H1 (cell line): ENCODE measurements at regions not wholly inside any gene's neighbourhood (a gene's known extent, or its start where the extent isn't known, plus 50 kb on each side); places are given as distances from the start of the nearest gene placed in this dataset.

ENCODE experiments used
- ATF2 ChIP-seq: IDR thresholded peaks from 2 replicates; pipeline ENCODE4 v1.6.1; 2012; ENCODE audit warnings: low read length, inconsistent platforms
- CHD1 ChIP-seq: IDR thresholded peaks from 2 replicates; pipeline ENCODE4 v1.6.1; 2012; ENCODE audit warnings: low read depth, low read length, improper control_type of control experiment
- MAFK ChIP-seq: IDR thresholded peaks from 2 replicates; pipeline ENCODE4 v1.6.1; 2012; ENCODE audit warnings: low read depth, mild to moderate bottlenecking, improper control_type of control experiment, low read length
- SP2 ChIP-seq: IDR thresholded peaks from 2 replicates; pipeline ENCODE4 v1.6.1; 2012; ENCODE audit warnings: mild to moderate bottlenecking, low read length, inconsistent platforms
- TF ChIP-seq, protein P1 (sequence below): IDR thresholded peaks from 2 replicates; pipeline ENCODE4 v1.6.1; 2011; ENCODE audit warnings: low read depth, mild to moderate bottlenecking, low read length; ENCODE audit not compliant: insufficient read depth

DNA sequence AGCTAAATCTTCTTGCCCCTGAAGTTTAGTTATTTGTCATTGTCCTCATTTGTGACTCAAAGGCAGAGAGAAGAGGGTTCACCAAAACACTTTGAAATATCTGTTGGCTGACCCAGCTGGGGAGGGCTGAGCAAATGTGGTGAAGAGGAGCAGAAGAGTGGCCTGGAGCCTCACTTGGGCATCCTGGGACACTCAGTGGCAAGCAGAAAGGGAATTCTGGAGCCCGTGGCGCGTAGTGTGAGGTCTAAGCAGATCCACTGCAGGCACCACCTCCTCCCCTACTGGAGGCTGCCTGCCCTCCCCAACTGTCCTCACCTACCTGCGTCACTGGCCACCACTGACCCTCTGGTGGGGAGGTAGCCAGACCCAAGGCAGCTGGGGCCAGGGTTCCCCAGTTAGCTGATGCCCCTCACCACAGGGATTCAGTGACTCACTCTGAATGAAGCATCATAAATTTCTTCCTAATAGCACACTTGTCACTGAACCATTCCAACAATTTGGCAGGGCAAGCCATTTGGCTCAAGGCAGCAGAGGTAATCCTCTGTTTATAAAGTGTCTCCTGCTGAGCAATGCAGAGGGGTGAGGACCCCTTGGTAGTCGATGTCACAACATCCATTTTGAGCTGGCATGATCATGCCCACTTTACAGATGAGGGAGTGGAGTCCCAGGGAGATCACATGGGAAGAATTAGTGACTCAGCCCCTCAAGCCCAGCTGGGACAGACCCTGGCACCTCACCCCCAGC is 80.3 kb downstream of the NENF start (continued):
- TF ChIP-seq, protein P1, sequence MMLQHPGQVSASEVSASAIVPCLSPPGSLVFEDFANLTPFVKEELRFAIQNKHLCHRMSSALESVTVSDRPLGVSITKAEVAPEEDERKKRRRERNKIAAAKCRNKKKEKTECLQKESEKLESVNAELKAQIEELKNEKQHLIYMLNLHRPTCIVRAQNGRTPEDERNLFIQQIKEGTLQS: no peak
- TF ChIP-seq CHD1 (no peak), ATF2 (no peak), SP2 (no peak), MAFK (no peak)
